H9 (cell line): ENCODE measurements at regions not wholly inside any gene's neighbourhood (a gene's known extent, or its start where the extent isn't known, plus 50 kb on each side); places are given as distances from the start of the nearest gene placed in this dataset.

ENCODE experiments used
- DNase-seq: peaks from one replicate; pipeline ENCODE4 v3.0.0-alpha.2; 2017
- H2AFZ ChIP-seq: one replicate; pipeline ENCODE4 v1.6.1; 2013; ENCODE audit warnings: mild to moderate bottlenecking, low read length, control low read depth, moderate library complexity
- H2AK5ac ChIP-seq: 2 replicates; pipeline ENCODE4 v1.6.1; 2013; ENCODE audit warnings: low read length, control low read depth, mixed read lengths; ENCODE audit not compliant: insufficient read length
- H2BK120ac ChIP-seq: one replicate; pipeline ENCODE4 v1.6.1; 2013; ENCODE audit warnings: low read depth, mild to moderate bottlenecking, low read length, control low read depth, inconsistent platforms; ENCODE audit not compliant: poor library complexity, severe bottlenecking
- H2BK12ac ChIP-seq: 2 replicates; pipeline ENCODE4 v1.6.1; 2013; ENCODE audit warnings: low read length, control low read depth, mixed read lengths, low read depth; ENCODE audit not compliant: insufficient read length
- H2BK15ac ChIP-seq: 2 replicates; pipeline ENCODE4 v1.6.1; 2013; ENCODE audit warnings: low read depth, low read length, control low read depth
- H2BK20ac ChIP-seq: one replicate; pipeline ENCODE4 v1.6.1; 2013; ENCODE audit warnings: low read depth, mild to moderate bottlenecking, low read length, control low read depth, inconsistent platforms; ENCODE audit not compliant: poor library complexity, severe bottlenecking
- H2BK5ac ChIP-seq: 2 replicates; pipeline ENCODE4 v1.6.1; 2013; ENCODE audit warnings: low read length, control low read depth, mixed read lengths; ENCODE audit not compliant: insufficient read length
- H3K14ac ChIP-seq: 2 replicates; pipeline ENCODE4 v1.6.1; 2013; ENCODE audit warnings: low read length, control low read depth; ENCODE audit not compliant: insufficient read depth
- H3K18ac ChIP-seq: 2 replicates; pipeline ENCODE4 v1.6.1; 2013; ENCODE audit warnings: low read depth, mild to moderate bottlenecking, mixed read lengths, low read length, control low read depth; ENCODE audit not compliant: insufficient read length
- H3K23ac ChIP-seq: 2 replicates; pipeline ENCODE4 v1.6.1; 2013; ENCODE audit warnings: low read length, control low read depth, mixed read lengths, low read depth; ENCODE audit not compliant: insufficient read length
- H3K23me2 ChIP-seq: 2 replicates; pipeline ENCODE4 v1.6.1; 2013; ENCODE audit warnings: low read depth, mild to moderate bottlenecking, mixed read lengths, low read length, control low read depth; ENCODE audit not compliant: insufficient read length, poor library complexity, severe bottlenecking
- H3K27ac ChIP-seq: 2 replicates; pipeline ENCODE4 v1.5.1; 2013; ENCODE audit warnings: low read length, control low read depth, mixed read lengths, low read depth; ENCODE audit not compliant: insufficient read length
- H3K27me3 ChIP-seq: 2 replicates; pipeline ENCODE4 v1.6.1; 2013; ENCODE audit warnings: low read length, control low read depth, inconsistent platforms; ENCODE audit not compliant: insufficient read depth
- H3K4ac ChIP-seq: 2 replicates; pipeline ENCODE4 v1.6.1; 2013; ENCODE audit warnings: low read depth, mild to moderate bottlenecking, control low read depth, inconsistent platforms, low read length, moderate library complexity
- H3K4me1 ChIP-seq: 2 replicates; pipeline ENCODE4 v1.6.1; 2013; ENCODE audit warnings: low read length, control low read depth, inconsistent platforms; ENCODE audit not compliant: insufficient read depth
- H3K4me2 ChIP-seq: 2 replicates; pipeline ENCODE4 v1.6.1; 2013; ENCODE audit warnings: low read length, control low read depth, mixed read lengths; ENCODE audit not compliant: insufficient read length, insufficient read depth
- H3K56ac ChIP-seq: 2 replicates; pipeline ENCODE4 v1.6.1; 2013; ENCODE audit warnings: low read depth, mild to moderate bottlenecking, mixed read lengths, low read length, control low read depth; ENCODE audit not compliant: insufficient read length
- H3K79me1 ChIP-seq: 2 replicates; pipeline ENCODE4 v1.6.1; 2013; ENCODE audit warnings: low read depth, mild to moderate bottlenecking, moderate library complexity, low read length, control low read depth, inconsistent platforms; ENCODE audit not compliant: insufficient read depth, poor library complexity, severe bottlenecking
- H3K79me2 ChIP-seq: 2 replicates; pipeline ENCODE4 v1.6.1; 2013; ENCODE audit warnings: low read length, control low read depth, inconsistent platforms; ENCODE audit not compliant: insufficient read depth
- H3K9ac ChIP-seq: 2 replicates; pipeline ENCODE4 v1.6.1; 2013; ENCODE audit warnings: low read length, control low read depth, mixed read lengths; ENCODE audit not compliant: insufficient read length; ENCODE audit errors: extremely low read depth
- H3K9me3 ChIP-seq: one replicate; pipeline ENCODE4 v1.6.1; 2013; ENCODE audit warnings: low read depth, low read length, inconsistent platforms; ENCODE audit not compliant: control insufficient read depth
- H3T11ph ChIP-seq: one replicate; pipeline ENCODE4 v1.6.1; 2013; ENCODE audit warnings: mild to moderate bottlenecking, low read length, control low read depth, inconsistent platforms
- H4K20me1 ChIP-seq: one replicate; pipeline ENCODE4 v1.6.1; 2013; ENCODE audit not compliant: control insufficient read depth, insufficient read length, insufficient read depth
- H4K5ac ChIP-seq: 2 replicates; pipeline ENCODE4 v1.6.1; 2013; ENCODE audit warnings: low read depth, mild to moderate bottlenecking, mixed read lengths, low read length, control low read depth; ENCODE audit not compliant: insufficient read length
- H4K8ac ChIP-seq: replicated peaks from 2 replicates; pipeline ENCODE4 v1.6.1; 2013; ENCODE audit warnings: low read length, control low read depth, mixed read lengths, low read depth; ENCODE audit not compliant: insufficient read length
- H4K91ac ChIP-seq: 2 replicates; pipeline ENCODE4 v1.6.1; 2013; ENCODE audit warnings: low read depth, mild to moderate bottlenecking, moderate library complexity, mixed read lengths, low read length, control low read depth; ENCODE audit not compliant: insufficient read length
- H3K27ac Mint-ChIP-seq, 3 experiments: 2 replicates in 2 of 3; 3 replicates in 1 of 3; pipeline ENCODE4 v1.8.0; 2020 to 2021; ENCODE audit warnings: mixed read lengths in 3 of 3, mild to moderate bottlenecking in 1 of 3, moderate library complexity in 1 of 3
- H3K27me3 Mint-ChIP-seq: 2 replicates; pipeline ENCODE4 v1.8.0; 2021; ENCODE audit warnings: low read depth, mild to moderate bottlenecking, moderate library complexity, mixed read lengths
- H3K36me3 Mint-ChIP-seq, 3 experiments: 2 replicates in 2 of 3; 3 replicates in 1 of 3; pipeline ENCODE4 v1.8.0; 2020 to 2021; ENCODE audit warnings: low read depth in 3 of 3, mixed read lengths in 3 of 3; ENCODE audit not compliant: insufficient read depth in 1 of 3
- H3K4me1 Mint-ChIP-seq, 2 experiments: 2 replicates each; pipeline ENCODE4 v1.8.0; 2020; ENCODE audit warnings: mixed read lengths in 2 of 2
- H3K4me3 Mint-ChIP-seq, 2 experiments: 2 replicates in 1 of 2; 3 replicates in 1 of 2; pipeline ENCODE4 v1.8.0; 2020 to 2021; ENCODE audit warnings: mild to moderate bottlenecking in 2 of 2, mixed read lengths in 2 of 2, moderate library complexity in 1 of 2
- H3K9me3 Mint-ChIP-seq, 2 experiments: 2 replicates in 1 of 2; 3 replicates in 1 of 2; pipeline ENCODE4 v1.8.0; 2020; ENCODE audit warnings: mild to moderate bottlenecking in 2 of 2, mixed read lengths in 2 of 2, moderate library complexity in 1 of 2
- CTCF ChIP-seq: fragments of 200-600 bp; sonication (generic); conservative IDR thresholded peaks from 3 replicates; pipeline ENCODE4 v1.8.0; 2021; ENCODE audit warnings: antibody characterized with exemption, mild to moderate bottlenecking
- WGBS: extraction: QIAGEN DNeasy Blood & Tissue Kit; methylation state at CpG from one replicate; pipeline ENCODE4 v1.1.7; 2013; ENCODE audit warnings: missing lambda C conversion rate, low lambda C conversion rate, mixed read lengths; ENCODE audit not compliant: insufficient read length; ENCODE audit errors: extremely low coverage; 5-methylcytosine and 5-hydroxymethylcytosine counted together

DNA sequence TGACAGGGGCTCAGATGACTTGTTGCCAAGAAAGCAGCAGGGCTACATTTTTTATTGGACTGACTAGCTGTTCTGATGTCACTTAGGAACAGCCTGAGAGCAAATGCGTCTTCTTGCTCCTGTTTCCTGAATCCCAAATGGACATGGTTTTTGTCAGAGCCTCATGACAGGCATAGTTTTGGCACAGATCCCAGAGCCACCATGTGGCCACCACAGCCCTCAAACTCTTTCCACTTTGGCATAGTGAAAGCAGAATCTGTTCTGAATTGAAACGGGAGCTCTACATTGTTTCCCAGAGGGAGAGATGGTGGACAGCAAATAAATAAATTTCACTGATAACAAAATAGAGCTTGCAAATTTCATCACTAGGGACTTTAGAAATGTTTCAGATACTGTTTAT lies 222.2 kb downstream of the C11orf87 start:
- H2BK5ac ChIP-seq = no peak overlapping the region
- H3K56ac ChIP-seq = no peak overlapping the region
- no peaks in the 10 kb centered on the region for H3K9me3 ChIP-seq
- no CpG with 5 or more reads among the region's 2 CpGs for WGBS
- H2BK12ac ChIP-seq = no peak overlapping the region
- no peak for TF ChIP-seq CTCF
- H3K79me1 ChIP-seq = no peaks in the 10 kb centered on the region
- no peak for DNase-seq
- no peaks in the 10 kb centered on the region; the same call in 1 of the 2 replicates for H3K27me3 Mint-ChIP-seq
- H3K4ac ChIP-seq = no peak overlapping the region
- no peak overlapping the region for H3T11ph ChIP-seq
- H3K18ac ChIP-seq = no peak overlapping the region
- H4K5ac ChIP-seq = no peak overlapping the region
- H4K91ac ChIP-seq = no peak overlapping the region
- H2BK20ac ChIP-seq = no peak overlapping the region
- H2AK5ac ChIP-seq = no peak overlapping the region
- H4K8ac ChIP-seq = no peak overlapping the region
- no peaks in the 10 kb centered on the region for H3K27me3 ChIP-seq
- H3K23ac ChIP-seq = no peak overlapping the region
- H3K9ac ChIP-seq = no peak overlapping the region
- no peak overlapping the region for H2BK120ac ChIP-seq
- no peak overlapping the region for H3K27ac Mint-ChIP-seq
- no peak overlapping the region for H3K4me3 Mint-ChIP-seq
- H3K79me2 ChIP-seq = no peaks in the 10 kb centered on the region
- H4K20me1 ChIP-seq = no peaks in the 10 kb centered on the region
- no peak overlapping the region for H3K14ac ChIP-seq
- no peaks in the 10 kb centered on the region for H3K4me1 ChIP-seq
- no peaks in the 10 kb centered on the region for H3K23me2 ChIP-seq
- H3K9me3 Mint-ChIP-seq = no peaks in the 10 kb centered on the region
- no peaks in the 10 kb centered on the region for H3K4me1 Mint-ChIP-seq
- H3K27ac ChIP-seq = no peak overlapping the region
- H3K36me3 Mint-ChIP-seq = no peaks in the 10 kb centered on the region
- H3K4me2 ChIP-seq = no peak overlapping the region
- H2AFZ ChIP-seq = no peak overlapping the region
- no peak overlapping the region for H2BK15ac ChIP-seq
